ENCODE measurements at regions not wholly inside any gene's neighbourhood (a gene's known extent, or its start where the extent isn't known, plus 50 kb on each side); places are given as distances from the start of the nearest gene placed in this dataset.

DNA sequence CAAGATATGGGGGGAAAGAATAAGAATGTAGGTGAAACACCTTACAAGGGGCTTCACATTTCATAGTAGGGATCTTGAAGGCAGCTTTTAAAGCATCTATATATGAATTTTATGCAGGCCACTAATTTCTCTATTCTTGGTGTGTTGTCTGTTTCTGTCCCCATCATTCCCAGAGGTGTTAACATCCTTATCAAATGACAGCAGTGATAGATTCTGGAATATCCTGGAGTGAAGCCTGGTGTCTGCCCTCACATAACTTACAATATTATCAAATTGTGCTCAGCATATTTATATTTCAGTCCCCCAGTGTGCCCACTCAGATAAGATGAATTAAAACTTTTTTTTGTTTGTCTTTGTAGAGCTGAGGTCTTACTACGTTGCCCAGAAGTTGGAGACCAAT lies 486.2 kb downstream of the EPHA4 start:
- CTCF ChIA-PET: no interaction called here
- DNase-seq (no peak), ATAC-seq (ENCODE audit: poor library complexity) (no peak)
- no peaks in the 10 kb centered on the region for H3K4me1 Mint-ChIP-seq (ENCODE audit: low read depth)
- no peak overlapping the region for H3K27ac Mint-ChIP-seq
- no peak overlapping the region for H3K27ac ChIP-seq (ENCODE audit: low read depth in 1 of 2, low read length in 2 of 2)
- no peaks in the 10 kb centered on the region for H3K36me3 Mint-ChIP-seq (ENCODE audit: low read depth)
- H3K36me3 ChIP-seq (ENCODE audit: insufficient read depth, low read length): no peaks in the 10 kb centered on the region
- H3K9me3 Mint-ChIP-seq: no peaks in the 10 kb centered on the region
- H3K4me3 Mint-ChIP-seq: no peak overlapping the region
- TF ChIP-seq CTCF (IDR thresholded peaks at IDR 0.05): no peak
- no peaks in the 10 kb centered on the region for H3K27me3 ChIP-seq (ENCODE audit: control insufficient read depth in 1 of 2, insufficient read depth in 2 of 2, low read length in 2 of 2)
- no peaks in the 10 kb centered on the region for H3K4me1 ChIP-seq (ENCODE audit: insufficient read depth, low read length)
- H3K4me3 ChIP-seq (ENCODE audit: low read length): no peak overlapping the region
- no peaks in the 10 kb centered on the region for H3K27me3 Mint-ChIP-seq
- intact Hi-C loops (cut with DNase I, micrococcal nuclease): no loop called here
- no peaks in the 10 kb centered on the region for H3K9me3 ChIP-seq (ENCODE audit: control insufficient read depth in 1 of 2, insufficient read depth in 1 of 2, low read length in 2 of 2)
- POLR2A ChIA-PET: no interaction called here

- ChIA-PET CTCF (no interaction called here), POLR2A (no interaction called here)
- Histone ChIP-seq H3K4me1 (ENCODE audit: insufficient read depth, low read length) (no peaks in the 10 kb centered on the region), H3K36me3 (ENCODE audit: insufficient read depth, low read length) (no peaks in the 10 kb centered on the region), H3K27me3 (ENCODE audit: control insufficient read depth in 1 of 2, insufficient read depth in 2 of 2, low read length in 2 of 2) (no peaks in the 10 kb centered on the region), H3K27ac (ENCODE audit: low read depth in 1 of 2, low read length in 2 of 2) (no peak overlapping the region), H3K4me3 (ENCODE audit: low read length) (no peak overlapping the region), H3K9me3 (ENCODE audit: control insufficient read depth in 1 of 2, insufficient read depth in 1 of 2, low read length in 2 of 2) (no peaks in the 10 kb centered on the region)
- no peak for TF ChIP-seq CTCF (IDR thresholded peaks at IDR 0.05)
- Mint-ChIP-seq H3K9me3 (no peaks in the 10 kb centered on the region), H3K4me3 (no peak overlapping the region), H3K4me1 (ENCODE audit: low read depth) (no peaks in the 10 kb centered on the region), H3K27ac (no peak overlapping the region), H3K27me3 (no peaks in the 10 kb centered on the region), H3K36me3 (ENCODE audit: low read depth) (no peaks in the 10 kb centered on the region)
- ATAC-seq (ENCODE audit: poor library complexity) (no peak), DNase-seq (no peak)
- intact Hi-C loops (cut with DNase I, micrococcal nuclease): no loop called here
These were observed 484.3 kb downstream of the EPHA4 start for GRCh38 chr2:221087779-221088178.

DNA sequence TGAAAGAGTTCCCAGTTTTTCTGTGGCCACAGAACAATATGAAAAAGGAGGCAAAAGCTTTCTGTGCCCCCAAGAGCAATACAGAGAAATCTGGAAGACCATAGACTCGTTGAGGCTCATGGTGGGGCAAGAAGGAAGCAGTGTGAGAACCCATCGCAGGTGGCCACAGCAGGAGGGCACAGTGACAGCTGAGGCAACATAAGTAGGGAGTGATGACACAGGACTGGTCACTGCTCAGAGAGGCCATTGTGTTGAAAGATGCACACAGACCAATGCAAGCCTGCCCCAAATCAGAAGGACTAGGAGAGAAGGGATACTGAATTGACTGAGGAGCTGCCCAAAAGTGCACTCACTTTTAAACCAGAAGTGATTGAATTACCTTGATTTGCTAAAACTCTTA lies 483.6 kb downstream of the EPHA4 start:
- H3K27ac ChIP-seq (ENCODE audit: low read depth in 1 of 2, low read length in 2 of 2): no peak overlapping the region

More for the DNA sequence above, 483.6 kb downstream of the EPHA4 start:
- no peaks in the 10 kb centered on the region for H3K9me3 ChIP-seq (ENCODE audit: control insufficient read depth in 1 of 2, insufficient read depth in 1 of 2, low read length in 2 of 2)
- H3K36me3 ChIP-seq (ENCODE audit: insufficient read depth, low read length): no peaks in the 10 kb centered on the region
- H3K27me3 ChIP-seq (ENCODE audit: control insufficient read depth in 1 of 2, insufficient read depth in 2 of 2, low read length in 2 of 2): no peaks in the 10 kb centered on the region
- DNase-seq: no peak
- Mint-ChIP-seq H3K27ac (no peak overlapping the region), H3K36me3 (ENCODE audit: low read depth) (no peaks in the 10 kb centered on the region), H3K4me3 (no peak overlapping the region), H3K27me3 (no peaks in the 10 kb centered on the region), H3K4me1 (ENCODE audit: low read depth) (no peaks in the 10 kb centered on the region), H3K9me3 (no peaks in the 10 kb centered on the region)
- intact Hi-C loops (cut with DNase I, micrococcal nuclease): no loop called here
- TF ChIP-seq CTCF (IDR thresholded peaks at IDR 0.05): no peak
- H3K4me1 ChIP-seq (ENCODE audit: insufficient read depth, low read length): no peaks in the 10 kb centered on the region
- POLR2A ChIA-PET: no interaction called here
- CTCF ChIA-PET: no interaction called here
- no peak overlapping the region for H3K4me3 ChIP-seq (ENCODE audit: low read length)
- no peak for ATAC-seq (ENCODE audit: poor library complexity)
